ENCODE measurements at regions not wholly inside any gene's neighbourhood (a gene's known extent, or its start where the extent isn't known, plus 50 kb on each side); places are given as distances from the start of the nearest gene placed in this dataset.

DNA sequence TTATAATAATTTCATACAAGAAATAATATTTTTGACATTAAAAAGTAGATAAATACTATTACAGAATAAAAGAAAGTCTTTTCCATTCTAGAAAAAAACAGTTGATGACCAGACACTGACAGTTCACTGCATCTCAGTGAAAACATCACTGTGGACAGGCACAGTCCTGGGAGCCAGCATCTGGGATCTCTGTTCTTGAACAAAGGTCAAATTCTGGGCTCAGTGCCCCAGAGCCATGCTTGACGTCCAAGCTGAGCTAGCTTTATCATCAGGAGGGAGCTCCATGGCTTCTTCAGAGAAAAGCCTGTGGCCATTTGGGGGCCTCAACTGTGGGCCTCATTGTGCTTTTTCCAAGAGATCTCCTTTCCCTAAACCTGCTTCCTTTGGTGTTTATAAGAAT, 86.1 kb upstream of the SRD5A2 start:
- TF ChIP-seq CTCF (IDR thresholded peaks at IDR 0.05) (no peak), POLR2A (IDR thresholded peaks at IDR 0.05) (no peak)

Measured in testis (tissue), 2 donors.